ENCODE measurements at regions not wholly inside any gene's neighbourhood (a gene's known extent, or its start where the extent isn't known, plus 50 kb on each side); places are given as distances from the start of the nearest gene placed in this dataset.

- no peak for TF ChIP-seq CTCF (IDR thresholded peaks at IDR 0.05)
- TF ChIP-seq POLR2A (IDR thresholded peaks at IDR 0.05), result no peak
Observed at GRCh38 chr9:78985084-78985738, 586.6 kb upstream of the TLE4 start.

All from testis (tissue), 2 donors.